ENCODE measurements at regions not wholly inside any gene's neighbourhood (a gene's known extent, or its start where the extent isn't known, plus 50 kb on each side); places are given as distances from the start of the nearest gene placed in this dataset.

- Histone ChIP-seq H3K4me3 (ENCODE audit: low read depth in 1 of 5, low read length in 5 of 5) (no peak overlapping the region), H3K9me3 (ENCODE audit: control insufficient read depth in 5 of 5, low read length in 5 of 5) (peaks cover 0 to 5% (median 0%) of the 10 kb centered on the region in 5 donors), H3K9ac (ENCODE audit: low read length in 5 of 5) (no peak overlapping the region), H3K36me3 (ENCODE audit: control insufficient read depth in 5 of 5, insufficient read depth in 5 of 5, low read length in 5 of 5) (no peaks in the 10 kb centered on the region), H3K27me3 (ENCODE audit: control insufficient read depth in 5 of 5, insufficient read depth in 4 of 5, low read length in 5 of 5) (no peaks in the 10 kb centered on the region), H3K4me1 (ENCODE audit: control insufficient read depth in 5 of 5, insufficient read depth in 5 of 5, low read length in 5 of 5) (peaks cover 0 to 35% (median 28%) of the 10 kb centered on the region in 5 donors), H3K27ac (ENCODE audit: low read depth, low read length) (no peak overlapping the region)
Observed at GRCh38 chr20:60806824-60807223, 445.2 kb upstream of the CDH4 start.

GRCh38 chr20:60808003-60808672, 443.9 kb upstream of the CDH4 start:
- Histone ChIP-seq H3K36me3 (ENCODE audit: control insufficient read depth in 5 of 5, insufficient read depth in 5 of 5, low read length in 5 of 5) (no peaks in the 10 kb centered on the region), H3K9ac (ENCODE audit: low read length in 5 of 5) (no peak overlapping the region), H3K4me1 (ENCODE audit: control insufficient read depth in 5 of 5, insufficient read depth in 5 of 5, low read length in 5 of 5) (peaks cover 0 to 22% (median 19%) of the 10 kb centered on the region in 5 donors), H3K9me3 (ENCODE audit: control insufficient read depth in 5 of 5, low read length in 5 of 5) (peaks cover 0 to 4% (median 0%) of the 10 kb centered on the region in 5 donors), H3K27ac (ENCODE audit: low read depth, low read length) (no peak overlapping the region), H3K4me3 (ENCODE audit: low read depth in 1 of 5, low read length in 5 of 5) (no peak overlapping the region), H3K27me3 (ENCODE audit: control insufficient read depth in 5 of 5, insufficient read depth in 4 of 5, low read length in 5 of 5) (no peaks in the 10 kb centered on the region)

GRCh38 chr20:60808701-60809100, 443.4 kb upstream of the CDH4 start:
- Histone ChIP-seq H3K27ac (ENCODE audit: low read depth, low read length) (no peak overlapping the region), H3K9ac (ENCODE audit: low read length in 5 of 5) (no peak overlapping the region), H3K9me3 (ENCODE audit: control insufficient read depth in 5 of 5, low read length in 5 of 5) (peaks cover 0 to 4% (median 0%) of the 10 kb centered on the region in 5 donors), H3K27me3 (ENCODE audit: control insufficient read depth in 5 of 5, insufficient read depth in 4 of 5, low read length in 5 of 5) (no peaks in the 10 kb centered on the region), H3K4me1 (ENCODE audit: control insufficient read depth in 5 of 5, insufficient read depth in 5 of 5, low read length in 5 of 5) (peaks cover 0 to 17% (median 13%) of the 10 kb centered on the region in 5 donors), H3K36me3 (ENCODE audit: control insufficient read depth in 5 of 5, insufficient read depth in 5 of 5, low read length in 5 of 5) (no peaks in the 10 kb centered on the region), H3K4me3 (ENCODE audit: low read depth in 1 of 5, low read length in 5 of 5) (no peak overlapping the region)

GRCh38 chr20:60810561-60810960, 441.5 kb upstream of the CDH4 start:
- Histone ChIP-seq H3K4me3 (ENCODE audit: low read depth in 1 of 5, low read length in 5 of 5) (no peak overlapping the region), H3K9ac (ENCODE audit: low read length in 5 of 5) (no peak overlapping the region), H3K27me3 (ENCODE audit: control insufficient read depth in 5 of 5, insufficient read depth in 4 of 5, low read length in 5 of 5) (peaks cover 0 to under 1% (median 0%) of the 10 kb centered on the region in 5 donors), H3K9me3 (ENCODE audit: control insufficient read depth in 5 of 5, low read length in 5 of 5) (peaks cover 0 to 4% (median 0%) of the 10 kb centered on the region in 5 donors), H3K36me3 (ENCODE audit: control insufficient read depth in 5 of 5, insufficient read depth in 5 of 5, low read length in 5 of 5) (no peaks in the 10 kb centered on the region), H3K27ac (ENCODE audit: low read depth, low read length) (no peak overlapping the region), H3K4me1 (ENCODE audit: control insufficient read depth in 5 of 5, insufficient read depth in 5 of 5, low read length in 5 of 5) (no peaks in the 10 kb centered on the region)

- Histone ChIP-seq H3K9me3 (ENCODE audit: control insufficient read depth in 5 of 5, low read length in 5 of 5) (peaks cover 0 to 4% (median 0%) of the 10 kb centered on the region in 5 donors), H3K27me3 (ENCODE audit: control insufficient read depth in 5 of 5, insufficient read depth in 4 of 5, low read length in 5 of 5) (peaks cover 0 to 2% (median 0%) of the 10 kb centered on the region in 5 donors), H3K9ac (ENCODE audit: low read length in 5 of 5) (no peak overlapping the region), H3K27ac (ENCODE audit: low read depth, low read length) (no peak overlapping the region), H3K36me3 (ENCODE audit: control insufficient read depth in 5 of 5, insufficient read depth in 5 of 5, low read length in 5 of 5) (no peaks in the 10 kb centered on the region), H3K4me3 (ENCODE audit: low read depth in 1 of 5, low read length in 5 of 5) (no peak overlapping the region), H3K4me1 (ENCODE audit: control insufficient read depth in 5 of 5, insufficient read depth in 5 of 5, low read length in 5 of 5) (no peaks in the 10 kb centered on the region)
Observed at GRCh38 chr20:60812561-60812960, 439.5 kb upstream of the CDH4 start.

GRCh38 chr20:60813066-60813465, 439.0 kb upstream of the CDH4 start:
- Histone ChIP-seq H3K9ac (ENCODE audit: low read length in 5 of 5) (no peak overlapping the region), H3K27me3 (ENCODE audit: control insufficient read depth in 5 of 5, insufficient read depth in 4 of 5, low read length in 5 of 5) (peaks cover 0 to 2% (median 0%) of the 10 kb centered on the region in 5 donors), H3K4me3 (ENCODE audit: low read depth in 1 of 5, low read length in 5 of 5) (no peak overlapping the region), H3K9me3 (ENCODE audit: control insufficient read depth in 5 of 5, low read length in 5 of 5) (peaks cover 0 to 4% (median 0%) of the 10 kb centered on the region in 5 donors), H3K27ac (ENCODE audit: low read depth, low read length) (no peak overlapping the region), H3K36me3 (ENCODE audit: control insufficient read depth in 5 of 5, insufficient read depth in 5 of 5, low read length in 5 of 5) (no peaks in the 10 kb centered on the region), H3K4me1 (ENCODE audit: control insufficient read depth in 5 of 5, insufficient read depth in 5 of 5, low read length in 5 of 5) (no peaks in the 10 kb centered on the region)

GRCh38 chr20:60815656-60816055, 436.4 kb upstream of the CDH4 start:
- peaks cover 0 to 2% (median 0%) of the 10 kb centered on the region in 5 donors for H3K27me3 ChIP-seq (ENCODE audit: control insufficient read depth in 5 of 5, insufficient read depth in 4 of 5, low read length in 5 of 5)
- H3K4me1 ChIP-seq (ENCODE audit: control insufficient read depth in 5 of 5, insufficient read depth in 5 of 5, low read length in 5 of 5): no peaks in the 10 kb centered on the region
- no peak overlapping the region for H3K4me3 ChIP-seq (ENCODE audit: low read depth in 1 of 5, low read length in 5 of 5)
- no peak overlapping the region for H3K9ac ChIP-seq (ENCODE audit: low read length in 5 of 5)
- no peaks in the 10 kb centered on the region for H3K36me3 ChIP-seq (ENCODE audit: control insufficient read depth in 5 of 5, insufficient read depth in 5 of 5, low read length in 5 of 5)
- no peak overlapping the region for H3K27ac ChIP-seq (ENCODE audit: low read depth, low read length)
- peaks cover 0 to 4% (median 0%) of the 10 kb centered on the region in 5 donors for H3K9me3 ChIP-seq (ENCODE audit: control insufficient read depth in 5 of 5, low read length in 5 of 5)

GRCh38 chr20:60816901-60817300, 435.2 kb upstream of the CDH4 start:
- Histone ChIP-seq H3K9ac (ENCODE audit: low read length in 5 of 5) (no peak overlapping the region), H3K36me3 (ENCODE audit: control insufficient read depth in 5 of 5, insufficient read depth in 5 of 5, low read length in 5 of 5) (no peaks in the 10 kb centered on the region), H3K27me3 (ENCODE audit: control insufficient read depth in 5 of 5, insufficient read depth in 4 of 5, low read length in 5 of 5) (peaks cover 0 to 6% (median 2%) of the 10 kb centered on the region in 5 donors), H3K27ac (ENCODE audit: low read depth, low read length) (no peak overlapping the region), H3K4me1 (ENCODE audit: control insufficient read depth in 5 of 5, insufficient read depth in 5 of 5, low read length in 5 of 5) (no peaks in the 10 kb centered on the region), H3K9me3 (ENCODE audit: control insufficient read depth in 5 of 5, low read length in 5 of 5) (no peaks in the 10 kb centered on the region), H3K4me3 (ENCODE audit: low read depth in 1 of 5, low read length in 5 of 5) (no peak overlapping the region)

- no peaks in the 10 kb centered on the region for H3K4me1 ChIP-seq (ENCODE audit: control insufficient read depth in 5 of 5, insufficient read depth in 5 of 5, low read length in 5 of 5)
- H3K36me3 ChIP-seq (ENCODE audit: control insufficient read depth in 5 of 5, insufficient read depth in 5 of 5, low read length in 5 of 5): no peaks in the 10 kb centered on the region
- H3K27me3 ChIP-seq (ENCODE audit: control insufficient read depth in 5 of 5, insufficient read depth in 4 of 5, low read length in 5 of 5): peaks cover 0 to 6% (median 2%) of the 10 kb centered on the region in 5 donors
- H3K27ac ChIP-seq (ENCODE audit: low read depth, low read length): no peak overlapping the region
- no peak overlapping the region for H3K4me3 ChIP-seq (ENCODE audit: low read depth in 1 of 5, low read length in 5 of 5)
- H3K9me3 ChIP-seq (ENCODE audit: control insufficient read depth in 5 of 5, low read length in 5 of 5): no peaks in the 10 kb centered on the region
- no peak overlapping the region for H3K9ac ChIP-seq (ENCODE audit: low read length in 5 of 5)
Observed at GRCh38 chr20:60817891-60818290, 434.2 kb upstream of the CDH4 start.

- H3K4me1 ChIP-seq (ENCODE audit: control insufficient read depth in 5 of 5, insufficient read depth in 5 of 5, low read length in 5 of 5): no peaks in the 10 kb centered on the region
- no peak overlapping the region for H3K27ac ChIP-seq (ENCODE audit: low read depth, low read length)
Observed at GRCh38 chr20:60819511-60819910, 432.6 kb upstream of the CDH4 start.

More at GRCh38 chr20:60819511-60819910, 432.6 kb upstream of the CDH4 start:
- H3K36me3 ChIP-seq (ENCODE audit: control insufficient read depth in 5 of 5, insufficient read depth in 5 of 5, low read length in 5 of 5): no peaks in the 10 kb centered on the region
- H3K4me3 ChIP-seq (ENCODE audit: low read depth in 1 of 5, low read length in 5 of 5): no peak overlapping the region
- no peaks in the 10 kb centered on the region for H3K9me3 ChIP-seq (ENCODE audit: control insufficient read depth in 5 of 5, low read length in 5 of 5)
- no peak overlapping the region for H3K9ac ChIP-seq (ENCODE audit: low read length in 5 of 5)
- H3K27me3 ChIP-seq (ENCODE audit: control insufficient read depth in 5 of 5, insufficient read depth in 4 of 5, low read length in 5 of 5): peaks cover 0 to 6% (median 2%) of the 10 kb centered on the region in 5 donors
